ENCODE measurements at regions not wholly inside any gene's neighbourhood (a gene's known extent, or its start where the extent isn't known, plus 50 kb on each side); places are given as distances from the start of the nearest gene placed in this dataset.

DNA sequence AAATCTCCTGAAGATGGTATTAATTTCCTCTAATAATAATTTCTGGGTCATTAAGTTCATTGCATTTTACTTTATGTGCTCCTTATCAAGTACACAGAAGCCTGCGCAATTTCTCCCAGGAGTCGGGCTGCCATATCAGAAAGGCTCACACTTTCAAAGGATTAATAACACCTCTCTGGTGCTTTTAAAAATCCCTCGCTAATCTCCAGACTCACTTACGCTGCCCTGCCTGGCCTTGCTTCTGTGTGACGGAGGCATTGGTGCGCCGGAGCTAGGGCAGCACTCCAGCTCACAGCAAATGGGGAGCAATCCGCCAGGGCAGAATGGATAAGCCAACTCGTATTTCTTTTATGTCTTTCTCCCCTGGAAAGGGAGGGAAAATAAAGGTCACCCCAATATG is 300.8 kb downstream of the EFNB2 start:
- DNase-seq (ENCODE audit: low spot score) = no peak

DNA sequence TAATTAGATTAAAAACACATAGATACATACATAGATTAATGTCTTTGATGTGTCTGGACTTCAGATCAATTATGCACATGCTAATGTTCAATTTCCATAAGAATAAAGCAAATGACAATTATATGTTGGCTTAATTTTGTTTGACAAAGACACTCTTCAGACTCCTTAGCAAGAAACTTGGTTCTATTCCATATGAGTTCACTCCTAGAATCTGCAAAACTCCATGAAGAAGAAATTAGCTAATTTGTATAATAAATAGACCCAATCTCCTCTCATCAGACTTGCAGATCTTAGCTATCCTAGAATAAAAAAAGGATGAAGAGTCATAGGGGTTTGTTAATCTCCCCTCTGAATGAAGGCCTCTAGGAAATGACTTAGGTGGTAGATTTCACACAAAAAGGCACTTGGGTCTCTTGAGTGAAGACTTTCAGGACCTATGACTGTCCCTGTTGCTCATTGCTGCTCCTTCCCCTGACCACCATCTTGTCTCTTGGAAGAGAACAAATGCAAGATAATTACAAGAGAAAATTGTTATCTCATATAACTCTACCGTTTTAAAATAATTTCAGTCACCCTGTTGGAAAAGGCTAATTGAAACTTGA is 302.2 kb downstream of the EFNB2 start:
- DNase-seq (ENCODE audit: low spot score) = no peak

DNA sequence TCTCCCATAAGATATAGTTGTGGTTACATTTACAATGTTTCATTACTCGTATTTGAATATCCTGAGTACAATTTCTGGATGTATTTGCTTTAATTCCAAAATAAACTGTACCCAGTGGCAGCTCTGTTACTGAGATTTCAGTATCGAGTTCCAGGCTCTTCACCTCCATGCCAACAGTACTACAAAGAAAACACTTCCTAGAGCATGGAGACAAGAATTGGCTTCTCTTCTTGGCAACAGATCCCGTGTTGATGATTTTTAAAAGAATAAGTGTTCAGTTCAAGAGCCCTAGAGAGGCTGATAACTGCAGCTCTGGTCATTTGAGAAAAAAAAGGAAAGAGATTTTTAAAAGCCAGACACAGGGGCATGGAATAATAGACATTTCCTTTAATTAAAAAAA is 302.8 kb downstream of the EFNB2 start:
- no peak for DNase-seq (ENCODE audit: low spot score)

DNA sequence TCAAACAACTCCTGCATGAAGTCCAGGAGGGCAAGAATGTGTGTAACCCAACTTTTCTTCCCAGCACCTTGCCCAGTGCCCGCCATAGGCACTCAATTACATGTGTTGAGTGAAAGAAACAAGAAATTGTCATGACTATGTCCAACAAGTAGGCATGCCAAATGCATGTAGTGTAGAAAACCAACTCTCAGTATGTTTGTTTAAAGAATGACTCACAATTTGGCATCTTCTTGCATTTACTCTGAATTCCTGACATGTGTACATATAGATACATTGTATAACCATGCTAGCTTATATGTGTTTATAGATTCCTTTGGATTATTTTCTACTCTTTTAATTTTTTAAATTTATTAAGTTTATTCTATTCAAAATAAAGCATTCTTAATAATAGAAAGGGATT is 305.0 kb downstream of the EFNB2 start:
- DNase-seq (ENCODE audit: low spot score) = no peak

DNA sequence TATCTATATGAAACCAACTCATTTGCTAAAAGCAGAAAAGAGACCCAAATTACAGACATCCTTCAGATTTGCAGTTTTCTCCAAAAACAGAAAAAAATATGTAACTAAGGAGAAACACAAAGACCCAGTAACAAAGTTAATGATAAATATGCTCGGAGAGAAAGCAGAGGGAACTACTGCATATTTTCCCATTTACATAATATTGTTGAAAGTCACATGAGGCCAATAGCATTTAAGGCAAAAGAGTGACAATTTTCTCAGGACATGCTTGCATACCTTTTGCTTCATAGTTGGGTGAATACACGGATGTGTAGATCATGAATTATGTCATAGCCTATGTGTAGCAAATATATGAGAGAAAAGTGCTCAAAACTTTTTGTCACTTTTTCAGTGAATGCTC is 310.3 kb downstream of the EFNB2 start:
- DNase-seq (ENCODE audit: low spot score) = no peak

DNA sequence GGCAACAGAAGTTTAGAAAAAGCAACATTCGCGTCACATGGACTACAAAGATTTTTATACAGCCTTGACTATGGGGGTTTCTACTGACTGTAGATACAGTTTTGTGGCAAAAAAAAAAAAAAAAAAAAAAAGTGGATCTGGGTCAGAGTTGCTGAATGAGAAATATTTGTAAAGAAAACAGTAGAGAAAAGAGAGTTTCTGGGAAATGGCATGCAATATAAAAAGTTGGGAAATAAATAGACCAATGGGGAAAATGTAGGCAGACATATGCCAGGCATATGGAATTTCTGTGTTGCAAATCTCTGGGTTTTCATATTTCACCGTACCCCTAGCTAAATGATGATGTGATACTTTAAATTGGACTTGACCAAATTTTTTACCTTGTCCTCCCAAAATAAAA is 315.3 kb downstream of the EFNB2 start:
- no peak for DNase-seq (ENCODE audit: low spot score)

DNA sequence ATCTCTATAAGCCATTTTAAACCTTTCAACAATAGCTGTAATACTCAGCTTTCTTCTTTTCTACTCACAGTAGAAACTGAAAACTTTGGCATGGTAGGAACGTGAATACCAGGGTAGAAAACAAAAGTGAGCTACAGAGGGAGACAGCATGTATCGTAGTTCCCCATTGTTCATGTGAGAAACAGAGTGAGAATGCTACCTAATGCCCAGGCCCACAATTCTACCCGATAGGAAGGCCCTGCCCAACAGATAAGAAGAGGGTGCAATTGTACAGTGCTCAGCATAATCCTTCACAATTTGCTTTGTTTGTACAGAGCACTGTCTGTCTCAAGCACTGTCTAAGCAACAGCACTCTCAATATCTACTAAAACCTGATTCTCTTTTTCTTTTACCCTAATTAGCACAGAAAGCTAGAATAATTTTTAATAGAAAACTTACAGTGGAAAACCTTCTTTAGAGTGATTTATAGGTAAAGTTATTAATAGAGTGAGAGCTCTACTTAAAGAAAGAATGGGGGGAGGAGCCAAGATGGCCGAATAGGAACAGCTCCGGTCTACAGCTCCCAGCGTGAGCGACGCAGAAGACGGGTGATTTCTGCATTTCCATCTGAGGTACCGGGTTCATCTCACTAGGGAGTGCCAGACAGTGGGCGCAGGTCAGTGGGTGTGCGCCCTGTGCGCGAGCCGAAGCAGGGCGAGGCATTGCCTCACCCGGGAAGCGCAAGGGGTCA is 322.3 kb downstream of the EFNB2 start:
- no peak for DNase-seq (ENCODE audit: low spot score)

DNA sequence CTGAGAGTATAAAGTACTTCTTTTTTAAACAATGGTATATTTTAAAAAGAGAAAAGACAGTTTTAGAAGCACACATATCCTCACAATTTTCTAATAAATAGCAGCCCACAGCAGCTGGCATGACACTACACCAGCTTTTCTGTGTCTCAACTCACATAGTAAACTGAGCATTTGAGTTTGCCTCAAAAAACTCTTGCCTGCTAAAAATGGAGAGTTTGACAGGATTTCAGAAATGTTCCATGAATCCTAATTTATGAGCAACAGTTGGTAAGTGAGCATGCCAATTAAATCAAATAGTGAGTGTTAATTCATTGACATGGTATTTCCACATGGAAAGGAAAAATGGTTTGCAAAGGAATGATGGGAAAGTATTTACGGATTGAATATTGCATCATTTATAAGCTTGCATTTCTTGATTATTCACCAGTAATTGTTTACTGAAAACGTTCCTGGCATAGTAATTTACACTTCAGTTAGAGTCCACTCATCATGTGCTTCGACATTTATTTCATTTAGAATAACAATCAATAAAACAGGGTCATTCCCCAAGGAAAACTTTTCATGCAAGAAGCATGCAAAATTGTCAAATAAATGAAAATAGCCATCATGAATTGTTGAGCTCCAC is 323.0 kb downstream of the EFNB2 start:
- DNase-seq (ENCODE audit: low spot score) = no peak

DNA sequence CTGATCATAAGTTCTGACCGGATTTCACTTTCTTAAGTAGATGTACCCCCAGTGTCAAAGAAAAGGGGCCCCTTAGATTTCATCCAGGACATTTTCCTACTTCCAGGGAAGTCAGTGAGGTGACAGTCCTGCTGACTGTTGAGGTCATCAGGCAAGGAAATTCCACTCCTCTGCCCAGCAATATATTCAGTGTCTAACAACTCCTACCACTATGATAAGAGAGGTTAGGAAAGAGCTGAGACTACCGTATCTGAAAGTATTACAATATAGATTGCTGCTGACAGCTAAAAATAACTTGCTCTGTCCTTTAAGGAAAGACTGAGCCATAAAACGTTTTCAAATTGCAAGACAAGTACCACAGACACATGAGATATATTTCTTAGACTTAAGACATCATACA is 325.1 kb downstream of the EFNB2 start:
- DNase-seq (ENCODE audit: low spot score) = no peak

DNA sequence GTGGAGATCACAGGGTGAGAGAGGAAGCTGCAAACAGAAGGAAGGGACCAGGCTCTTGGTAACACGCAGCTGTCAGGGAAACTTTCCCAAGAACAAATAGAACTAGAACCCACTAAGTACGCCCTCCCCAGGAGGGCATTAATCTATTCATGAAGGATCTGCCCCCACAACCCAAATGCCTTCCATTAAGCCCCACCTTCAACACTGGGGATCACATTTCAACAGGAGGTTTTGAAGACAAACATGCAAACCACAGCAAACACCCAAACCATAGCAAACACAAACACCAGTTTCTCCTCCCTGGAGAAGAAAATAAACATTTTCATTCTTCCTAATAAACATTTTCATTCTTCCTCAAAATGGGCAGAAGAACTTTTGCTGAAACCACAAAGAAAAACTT is 329.6 kb downstream of the EFNB2 start:
- no peak for DNase-seq (ENCODE audit: low spot score)

DNA sequence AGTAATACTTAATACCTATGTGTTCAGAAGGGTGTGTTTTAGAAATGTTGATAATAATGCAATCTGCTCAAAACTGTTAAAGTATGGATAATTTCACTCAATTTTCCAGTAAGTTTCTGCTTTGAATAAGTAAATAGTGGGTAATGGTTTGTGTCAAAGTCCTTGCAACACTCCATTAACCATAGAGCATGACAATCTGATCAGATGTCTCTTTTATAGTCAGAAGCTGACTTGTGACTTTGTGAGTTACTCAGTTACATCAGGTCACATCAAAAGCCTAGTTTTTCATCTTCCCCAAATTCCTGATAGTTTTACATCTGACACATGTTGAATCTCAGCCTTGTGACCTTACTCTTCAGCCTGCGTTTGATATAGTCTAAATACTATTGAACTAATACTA is 338.0 kb downstream of the EFNB2 start:
- no peak for DNase-seq (ENCODE audit: low spot score)

DNA sequence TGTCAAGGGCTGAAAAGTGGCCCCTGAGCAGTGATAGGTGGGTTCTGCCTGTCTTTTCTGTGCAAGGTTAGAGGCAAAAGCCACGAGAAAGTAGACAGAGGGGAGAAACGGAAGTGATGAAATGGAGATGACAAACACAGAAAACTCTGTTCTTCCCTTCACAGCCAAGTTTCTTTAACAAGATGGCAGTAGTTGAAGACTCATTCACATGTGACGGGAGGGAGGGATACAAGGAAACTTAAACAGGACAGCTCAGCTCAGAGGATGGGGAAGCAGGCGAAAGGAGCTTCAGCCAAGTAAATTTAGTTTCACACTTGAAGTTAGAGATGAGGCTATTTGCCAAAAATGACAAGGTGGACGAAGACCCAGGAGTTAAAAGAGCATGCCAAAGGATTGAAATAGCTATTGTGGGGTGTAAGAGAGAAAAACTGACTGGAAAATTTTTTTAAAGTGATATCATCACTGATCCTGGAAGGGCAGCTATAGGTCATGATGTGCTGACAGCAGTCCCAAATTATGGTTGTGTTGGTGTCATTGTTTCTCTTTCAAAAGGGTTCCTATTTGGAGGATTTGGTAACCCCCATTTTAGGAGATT is 347.9 kb downstream of the EFNB2 start:
- DNase-seq (ENCODE audit: low spot score) = no peak

DNA sequence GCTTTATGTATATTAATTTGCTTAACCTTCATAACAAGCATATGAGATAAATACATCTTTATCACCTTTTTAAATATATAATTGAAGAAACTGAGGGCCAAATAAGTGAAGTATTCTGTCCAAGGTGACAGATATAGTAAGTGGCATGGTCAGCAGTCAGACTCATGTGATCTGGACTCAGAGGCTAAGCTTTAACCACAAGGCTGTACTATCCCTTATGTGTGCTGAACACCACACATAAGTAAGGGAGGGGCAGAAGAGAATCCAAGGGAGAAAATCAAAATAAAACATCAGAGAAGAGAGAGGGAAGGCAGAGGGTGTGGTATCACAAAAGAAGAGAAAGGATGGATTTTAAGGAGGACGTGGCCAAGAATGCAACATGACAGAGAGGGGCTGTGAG is 348.4 kb downstream of the EFNB2 start:
- no peak for DNase-seq (ENCODE audit: low spot score)

DNA sequence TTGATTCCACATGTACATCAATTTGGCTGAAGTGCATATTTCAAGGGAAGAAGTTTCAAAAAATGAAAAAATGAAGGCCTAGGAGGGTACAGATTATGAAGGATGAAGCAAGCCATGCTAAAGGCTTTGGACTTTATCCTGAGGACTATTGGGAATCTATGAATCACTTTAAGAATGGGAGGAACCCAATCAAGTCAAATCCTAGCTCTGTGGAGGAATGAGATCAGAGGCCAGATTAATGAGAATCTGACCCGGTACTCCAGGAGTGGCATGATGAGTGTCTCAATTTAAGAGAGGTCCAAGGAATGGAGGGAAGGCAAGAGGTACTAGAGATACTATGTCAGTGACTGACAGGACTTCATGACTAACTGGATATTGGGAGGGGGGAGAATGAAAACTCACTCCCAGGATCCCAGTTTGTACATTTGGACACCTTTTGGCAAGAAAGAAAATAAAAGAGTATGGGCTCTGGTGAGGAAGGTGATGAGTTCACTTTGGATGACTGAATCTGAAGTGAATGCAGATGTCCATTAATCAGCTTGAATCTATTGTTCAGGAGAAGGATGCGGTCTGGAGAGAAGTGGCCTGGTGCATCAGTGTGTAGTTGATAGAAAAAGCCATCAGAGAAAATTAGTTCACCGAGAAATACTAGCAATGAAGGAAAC is 349.0 kb downstream of the EFNB2 start:
- DNase-seq (ENCODE audit: low spot score) = no peak

DNA sequence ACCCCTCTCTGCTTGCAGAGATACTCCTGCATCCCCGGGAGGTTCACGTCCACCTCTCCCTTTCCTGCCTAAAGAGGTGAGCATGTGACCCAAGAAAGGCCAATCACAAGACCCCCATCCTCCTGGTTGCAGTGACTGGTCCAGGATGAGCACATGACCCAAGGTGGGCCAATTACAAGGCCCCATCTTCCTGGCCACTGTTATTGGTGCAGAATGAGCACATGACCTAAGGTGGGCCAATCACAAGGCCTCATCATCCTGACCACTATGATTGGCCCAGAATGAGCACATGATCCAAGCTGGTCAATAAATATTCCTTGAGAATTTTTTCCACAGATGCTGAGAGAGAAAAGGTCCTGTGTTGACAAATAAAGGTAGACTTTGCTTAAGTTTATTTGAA is 350.7 kb downstream of the EFNB2 start:
- DNase-seq (ENCODE audit: low spot score) = no peak

DNA sequence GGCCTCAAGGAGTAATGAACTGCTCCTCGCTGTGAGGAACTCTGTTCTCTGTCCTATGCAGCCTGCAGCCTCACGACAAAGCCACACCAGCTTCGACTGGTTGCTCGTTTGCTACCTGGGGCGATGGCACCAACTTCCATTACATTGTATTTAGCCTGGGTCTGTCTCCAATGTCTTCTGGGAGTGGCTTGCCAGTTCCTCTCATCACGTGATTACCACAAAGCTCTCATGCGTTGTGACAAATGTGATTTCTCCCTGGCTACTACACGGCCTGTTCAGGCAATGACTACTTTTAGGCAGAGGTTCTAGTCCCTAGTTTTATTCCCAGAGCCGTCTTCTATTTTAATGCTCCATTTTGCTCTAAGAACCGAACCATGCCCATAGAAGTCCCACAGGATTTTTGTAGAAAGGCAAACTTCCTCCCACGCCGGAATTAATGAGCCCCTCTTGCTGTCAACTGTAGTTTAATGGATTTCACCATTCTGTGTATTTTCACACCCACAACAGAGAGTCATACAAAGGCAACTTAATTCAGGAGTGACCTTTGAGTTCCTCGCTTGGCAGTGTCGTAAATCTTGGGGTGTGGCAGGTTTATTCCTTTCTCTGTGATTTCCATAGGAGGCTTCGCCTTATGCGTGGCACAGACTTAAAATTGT is 351.9 kb downstream of the EFNB2 start:
- DNase-seq (ENCODE audit: low spot score) = no peak

DNA sequence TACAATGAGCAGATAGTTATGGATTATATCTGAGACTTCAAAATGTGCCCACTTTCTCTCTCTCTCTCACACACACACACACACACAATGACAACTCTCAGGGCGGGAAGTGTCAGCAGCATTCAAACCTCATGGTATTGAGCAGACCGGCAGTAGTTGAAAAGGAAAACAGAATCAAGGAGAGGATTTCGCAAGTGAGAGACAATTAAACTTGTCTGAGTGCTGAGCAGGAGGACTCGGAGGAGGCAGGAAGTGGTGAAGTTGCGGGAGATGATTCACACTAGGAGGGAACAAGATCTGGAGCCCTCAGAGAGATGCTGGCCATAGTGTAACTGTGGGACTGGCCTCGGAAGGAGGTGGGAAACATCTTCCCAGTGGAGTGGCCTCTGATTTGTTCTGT is 353.1 kb downstream of the EFNB2 start:
- no peak for DNase-seq (ENCODE audit: low spot score)

DNA sequence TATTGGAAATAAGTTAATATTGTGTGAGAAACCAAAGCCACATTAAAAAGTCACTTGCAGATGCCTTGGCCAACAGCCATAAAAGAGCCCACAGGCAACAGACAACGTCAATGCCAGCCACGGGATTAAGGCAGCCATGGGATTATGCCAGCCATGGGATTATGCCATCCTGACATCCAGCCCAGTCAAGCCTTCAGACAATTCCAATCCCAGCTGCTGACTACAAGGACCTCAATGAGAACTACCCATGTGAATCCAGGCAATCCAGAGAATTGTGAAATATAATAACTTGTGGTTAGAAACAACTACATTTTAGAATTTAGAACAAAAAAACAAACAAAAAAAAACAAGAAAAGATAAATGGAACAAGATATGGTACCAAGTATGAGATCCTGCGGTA is 356.6 kb downstream of the EFNB2 start:
- no peak for DNase-seq (ENCODE audit: low spot score)

DNA sequence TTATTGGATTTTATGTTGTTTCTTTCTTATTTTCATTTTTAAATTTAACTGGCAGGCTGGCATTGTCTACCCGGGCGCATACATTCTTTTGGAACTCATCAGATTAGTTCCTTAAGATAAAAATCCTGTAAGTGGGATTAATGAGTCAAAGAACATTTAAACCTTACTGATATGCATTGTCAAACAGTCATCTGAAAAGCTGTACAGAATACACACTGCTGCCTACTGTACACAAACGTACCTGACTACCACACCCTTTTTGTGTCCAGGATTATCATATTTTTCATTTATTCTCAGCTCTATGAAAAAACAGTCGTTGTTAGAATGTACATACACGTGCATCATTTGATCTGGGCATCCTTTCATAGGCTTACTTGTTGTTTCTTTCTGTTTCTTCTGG is 358.3 kb downstream of the EFNB2 start:
- no peak for DNase-seq (ENCODE audit: low spot score)

DNA sequence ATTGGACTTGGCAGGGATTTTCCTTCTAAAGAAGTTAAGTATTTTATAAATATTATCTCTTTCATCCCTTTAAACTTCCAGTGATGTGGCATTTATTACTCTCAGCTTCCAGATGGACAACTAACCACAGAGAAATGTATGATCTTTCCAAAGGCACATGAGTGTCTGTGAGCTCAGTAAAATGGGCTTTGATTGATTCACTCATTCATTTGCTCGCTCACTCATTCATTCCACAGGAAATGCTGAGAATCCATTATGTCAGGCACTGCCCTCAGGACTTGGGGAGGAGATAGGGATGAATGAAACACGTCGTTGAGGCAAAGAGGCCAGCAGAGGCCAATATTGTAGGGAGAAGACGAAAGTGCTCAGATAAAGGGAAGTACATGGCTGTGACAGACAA is 359.3 kb downstream of the EFNB2 start:
- no peak for DNase-seq (ENCODE audit: low spot score)

DNA sequence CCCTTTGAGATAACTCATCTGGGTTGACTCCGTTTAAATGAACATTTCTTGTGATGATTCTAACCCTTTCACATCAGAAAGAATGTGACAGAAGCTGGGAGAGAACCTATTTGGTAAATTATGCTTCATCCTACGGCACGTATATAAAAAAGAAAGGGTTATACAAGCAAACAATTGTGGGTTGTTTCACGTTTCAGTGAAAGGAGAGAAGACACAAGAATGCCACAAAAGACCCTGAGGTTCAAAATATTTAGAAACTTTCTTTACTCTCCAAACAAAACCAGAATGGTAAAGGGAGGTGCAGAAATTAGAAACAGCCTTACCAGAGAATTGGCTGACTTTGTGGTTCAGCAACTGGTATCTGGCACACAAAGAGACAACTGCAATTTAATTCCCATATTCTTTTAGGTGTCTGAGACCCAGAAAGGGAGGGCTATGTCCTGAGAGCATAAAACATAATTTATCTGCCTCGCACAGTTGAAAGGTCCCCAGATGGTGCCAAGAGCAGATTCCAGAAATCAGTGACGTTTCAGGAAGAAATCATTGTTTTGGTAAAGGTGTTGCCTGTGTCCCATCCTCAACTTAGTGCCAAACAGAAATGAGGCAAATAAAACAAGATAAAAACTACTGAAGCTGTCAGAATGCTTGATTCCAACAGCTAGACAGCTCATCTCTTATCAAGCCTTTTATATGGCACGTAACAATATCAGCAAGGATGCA is 361.4 kb downstream of the EFNB2 start:
- DNase-seq (ENCODE audit: low spot score) = no peak

DNA sequence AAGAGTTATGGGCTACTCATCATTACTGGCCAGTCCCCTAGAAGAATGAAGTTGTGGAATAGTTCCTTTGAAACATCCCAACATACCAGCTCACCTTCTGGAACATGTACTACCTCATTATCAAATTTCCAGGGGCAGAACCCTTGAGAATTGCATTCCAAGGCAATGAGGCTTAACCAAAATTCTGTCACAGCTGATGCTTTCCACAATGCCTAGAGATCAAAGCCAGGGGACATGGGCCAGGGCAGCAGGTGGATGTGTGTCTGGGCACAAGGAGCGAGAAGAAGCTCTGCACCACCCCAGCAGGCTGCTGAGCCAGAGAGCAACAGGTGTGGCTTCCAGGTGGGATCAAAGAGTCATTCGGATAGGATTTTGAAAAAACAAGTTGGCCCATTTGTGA is 362.1 kb downstream of the EFNB2 start:
- DNase-seq (ENCODE audit: low spot score) = no peak
